Keratinocyte (primary cell): ENCODE measurements at regions not wholly inside any gene's neighbourhood (a gene's known extent, or its start where the extent isn't known, plus 50 kb on each side); places are given as distances from the start of the nearest gene placed in this dataset.

ENCODE experiments used
- DNase-seq: peaks from one replicate; pipeline ENCODE4 v3.0.0-alpha.2; 2011; ENCODE audit warnings: low read depth, missing footprints, low spot score
- FAIRE-seq: peaks from 2 replicates; lab custom pipeline; 2011; peaks lifted over from hg19 to GRCh38; lab: Jason Lieb, UNC
- H2AFZ ChIP-seq: 2 replicates; pipeline ENCODE4 v1.6.0; 2012; ENCODE audit warnings: low read length, control low read depth, inconsistent platforms; ENCODE audit not compliant: control insufficient read depth
- H3K27ac ChIP-seq: 2 replicates; pipeline ENCODE4 v1.5.1; 2011; ENCODE audit warnings: low read length; ENCODE audit not compliant: control insufficient read depth, insufficient read depth
- H3K27me3 ChIP-seq: 3 replicates; pipeline ENCODE4 v1.6.0; 2011; ENCODE audit warnings: low read length; ENCODE audit not compliant: control insufficient read depth, insufficient read depth; ENCODE audit errors: extremely low read depth
- H3K36me3 ChIP-seq, 2 experiments: 2 replicates in 1 of 2; 3 replicates in 1 of 2; pipeline ENCODE4 v1.5.1; 2011; ENCODE audit warnings: low read length in 2 of 2, mild to moderate bottlenecking in 1 of 2; ENCODE audit not compliant: control insufficient read depth in 2 of 2, insufficient read depth in 2 of 2; ENCODE audit errors: extremely low read depth in 1 of 2
- H3K4me1 ChIP-seq: 3 replicates; pipeline ENCODE4 v1.5.1; 2011; ENCODE audit warnings: low read length; ENCODE audit not compliant: control insufficient read depth, insufficient read depth; ENCODE audit errors: extremely low read depth
- H3K4me2 ChIP-seq: 3 replicates; pipeline ENCODE4 v1.6.0; 2011; ENCODE audit warnings: low read depth, low read length; ENCODE audit not compliant: control insufficient read depth, insufficient read depth; ENCODE audit errors: extremely low read depth
- H3K4me3 ChIP-seq, 3 experiments: fragments of 200-600 bp in 1 of 3; sonication (generic) in 1 of 3; 2 replicates in 2 of 3; 3 replicates in 1 of 3; pipeline ENCODE4 v1.5.1; 2011 to 2016; ENCODE audit warnings: low read length in 3 of 3, mild to moderate bottlenecking in 3 of 3, control low read depth in 2 of 3, inconsistent platforms in 1 of 3, low read depth in 1 of 3, mixed read lengths in 1 of 3, mixed run types in 1 of 3, moderate library complexity in 1 of 3; ENCODE audit not compliant: control insufficient read depth in 2 of 3, insufficient read depth in 2 of 3; ENCODE audit errors: extremely low read depth in 1 of 3
- H3K79me2 ChIP-seq: 2 replicates; pipeline ENCODE4 v1.6.0; 2012; ENCODE audit warnings: low read length; ENCODE audit not compliant: control insufficient read depth, insufficient read depth
- H3K9ac ChIP-seq: 3 replicates; pipeline ENCODE4 v1.6.0; 2011; ENCODE audit warnings: low read length; ENCODE audit not compliant: control insufficient read depth, insufficient read depth; ENCODE audit errors: extremely low read depth
- H3K9me1 ChIP-seq: 3 replicates; pipeline ENCODE4 v1.6.0; 2011; ENCODE audit warnings: low read length; ENCODE audit not compliant: control insufficient read depth, insufficient read depth; ENCODE audit errors: extremely low read depth
- H3K9me3 ChIP-seq: 2 replicates; pipeline ENCODE4 v1.5.1; 2012; ENCODE audit warnings: low read depth, low read length; ENCODE audit not compliant: control insufficient read depth
- H4K20me1 ChIP-seq: 3 replicates; pipeline ENCODE4 v1.6.0; 2011; ENCODE audit warnings: low read length; ENCODE audit not compliant: control insufficient read depth, insufficient read depth; ENCODE audit errors: extremely low read depth
- CTCF ChIP-seq, 3 experiments: IDR thresholded peaks in 1 of 3; conservative IDR thresholded peaks in 1 of 3; optimal IDR thresholded peaks in 1 of 3; 2 replicates in 2 of 3; 3 replicates in 1 of 3; pipeline versions ENCODE3 to v1.5.1; 2011; ENCODE audit warnings: low read length in 3 of 3, mild to moderate bottlenecking in 3 of 3, moderate library complexity in 2 of 3, control low read depth in 1 of 3, inconsistent platforms in 1 of 3; ENCODE audit not compliant: insufficient read depth in 2 of 3; ENCODE audit errors: extremely low read depth in 1 of 3
- EZH2 ChIP-seq: IDR thresholded peaks from one replicate; pipeline ENCODE4 v1.6.1; 2012; ENCODE audit warnings: inconsistent platforms, mild to moderate bottlenecking, low read length, moderate library complexity
- dilution Hi-C: fragments of 300-500 bp; cut with MboI; formaldehyde crosslinking; loops from one replicate; pipeline ENCODE4 v1.7.0; 2020; ENCODE audit warnings: low sequenced_read_pairs; ENCODE audit not compliant: extremely low pct_ligation_motif_present

DNA sequence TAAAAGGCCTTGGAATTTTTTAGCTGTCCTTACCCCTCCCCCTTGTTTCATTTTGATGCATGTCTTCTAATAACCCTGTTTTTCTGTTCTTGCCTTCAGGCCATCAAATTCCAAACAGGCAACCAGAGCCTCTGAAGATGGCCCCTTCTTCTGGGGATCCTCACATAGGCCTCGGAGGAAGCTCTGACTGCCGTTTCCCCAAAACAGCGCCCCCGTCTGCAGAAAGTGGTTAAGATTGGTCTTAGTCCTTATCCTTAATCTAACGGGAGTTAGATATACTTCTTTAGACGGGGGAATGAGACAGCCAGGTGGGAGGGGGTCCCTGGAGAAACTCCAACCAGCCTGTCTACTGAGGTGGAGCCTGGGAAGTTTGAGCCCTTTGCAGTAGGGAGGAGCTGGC is 226.3 kb upstream of the ZNF608 start:
- H2AFZ ChIP-seq = no peak overlapping the region
- H3K9me3 ChIP-seq = no peaks in the 10 kb centered on the region
- no peaks in the 10 kb centered on the region for H4K20me1 ChIP-seq
- no peak overlapping the region for H3K4me2 ChIP-seq
- no peaks in the 10 kb centered on the region for H3K36me3 ChIP-seq
- no peaks in the 10 kb centered on the region for H3K4me1 ChIP-seq
- H3K79me2 ChIP-seq = no peaks in the 10 kb centered on the region
- no peak for TF ChIP-seq CTCF (optimal IDR thresholded peaks at IDR 0.05 in 1 of 3, IDR thresholded peaks at IDR 0.05 in 1 of 3, conservative IDR thresholded peaks at IDR 0.05 in 1 of 3; ENCODE audit: extremely low read depth in 1 of 3, insufficient read depth in 2 of 3, low read length in 3 of 3)
- no peak for TF ChIP-seq EZH2
- FAIRE-seq (no peak), DNase-seq (no peak)
- H3K27me3 ChIP-seq = no peaks in the 10 kb centered on the region
- no peak overlapping the region for H3K4me3 ChIP-seq
- no peak overlapping the region for H3K27ac ChIP-seq
- dilution Hi-C loops = no loop called here
- no peaks in the 10 kb centered on the region for H3K9me1 ChIP-seq
- no peak overlapping the region for H3K9ac ChIP-seq

DNA sequence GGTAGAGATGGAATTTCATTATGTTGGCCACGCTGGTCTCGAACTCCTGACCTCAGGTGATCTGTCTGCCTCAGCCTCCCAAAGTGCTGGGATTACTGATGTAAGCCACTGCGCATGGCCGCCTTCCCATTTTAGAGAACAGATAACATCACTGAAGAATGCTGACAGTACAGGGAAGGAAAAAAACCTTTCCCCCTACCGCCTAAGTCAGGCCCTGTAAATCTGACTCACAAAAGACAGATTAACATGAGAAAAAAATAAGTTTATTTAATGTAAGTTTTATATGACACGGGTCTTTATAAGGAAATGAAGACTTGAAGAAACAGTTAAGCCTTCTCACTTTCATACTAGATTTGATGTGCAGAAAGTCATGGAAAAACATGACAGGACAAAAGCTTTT is 227.2 kb upstream of the ZNF608 start:
- FAIRE-seq (no peak), DNase-seq (no peak)
- Histone ChIP-seq H3K27ac (no peak overlapping the region), H3K79me2 (no peaks in the 10 kb centered on the region), H3K4me1 (no peaks in the 10 kb centered on the region), H3K4me2 (no peak overlapping the region), H3K9me3 (no peaks in the 10 kb centered on the region), H3K9me1 (no peaks in the 10 kb centered on the region), H4K20me1 (no peaks in the 10 kb centered on the region), H3K36me3 (no peaks in the 10 kb centered on the region), H2AFZ (no peak overlapping the region), H3K27me3 (no peaks in the 10 kb centered on the region), H3K9ac (no peak overlapping the region), H3K4me3 (no peak overlapping the region)
- no peak for TF ChIP-seq EZH2
- TF ChIP-seq CTCF (optimal IDR thresholded peaks at IDR 0.05 in 1 of 3, IDR thresholded peaks at IDR 0.05 in 1 of 3, conservative IDR thresholded peaks at IDR 0.05 in 1 of 3; ENCODE audit: extremely low read depth in 1 of 3, insufficient read depth in 2 of 3, low read length in 3 of 3) = no peak
- dilution Hi-C loops = no loop called here
